H9 (cell line): ENCODE measurements at regions not wholly inside any gene's neighbourhood (a gene's known extent, or its start where the extent isn't known, plus 50 kb on each side); places are given as distances from the start of the nearest gene placed in this dataset.

Experiments used
- DNase-seq: peaks from one replicate; pipeline ENCODE4 v3.0.0-alpha.2; 2017
- H2AFZ ChIP-seq: one replicate; pipeline ENCODE4 v1.6.1; 2013; ENCODE audit warnings: mild to moderate bottlenecking, low read length, control low read depth, moderate library complexity
- H2AK5ac ChIP-seq: 2 replicates; pipeline ENCODE4 v1.6.1; 2013; ENCODE audit warnings: low read length, control low read depth, mixed read lengths; ENCODE audit not compliant: insufficient read length
- H2BK120ac ChIP-seq: one replicate; pipeline ENCODE4 v1.6.1; 2013; ENCODE audit warnings: low read depth, mild to moderate bottlenecking, low read length, control low read depth, inconsistent platforms; ENCODE audit not compliant: poor library complexity, severe bottlenecking
- H2BK12ac ChIP-seq: 2 replicates; pipeline ENCODE4 v1.6.1; 2013; ENCODE audit warnings: low read length, control low read depth, mixed read lengths, low read depth; ENCODE audit not compliant: insufficient read length
- H2BK15ac ChIP-seq: 2 replicates; pipeline ENCODE4 v1.6.1; 2013; ENCODE audit warnings: low read depth, low read length, control low read depth
- H2BK20ac ChIP-seq: one replicate; pipeline ENCODE4 v1.6.1; 2013; ENCODE audit warnings: low read depth, mild to moderate bottlenecking, low read length, control low read depth, inconsistent platforms; ENCODE audit not compliant: poor library complexity, severe bottlenecking
- H2BK5ac ChIP-seq: 2 replicates; pipeline ENCODE4 v1.6.1; 2013; ENCODE audit warnings: low read length, control low read depth, mixed read lengths; ENCODE audit not compliant: insufficient read length
- H3K14ac ChIP-seq: 2 replicates; pipeline ENCODE4 v1.6.1; 2013; ENCODE audit warnings: low read length, control low read depth; ENCODE audit not compliant: insufficient read depth
- H3K18ac ChIP-seq: 2 replicates; pipeline ENCODE4 v1.6.1; 2013; ENCODE audit warnings: low read depth, mild to moderate bottlenecking, mixed read lengths, low read length, control low read depth; ENCODE audit not compliant: insufficient read length
- H3K23ac ChIP-seq: 2 replicates; pipeline ENCODE4 v1.6.1; 2013; ENCODE audit warnings: low read length, control low read depth, mixed read lengths, low read depth; ENCODE audit not compliant: insufficient read length
- H3K23me2 ChIP-seq: 2 replicates; pipeline ENCODE4 v1.6.1; 2013; ENCODE audit warnings: low read depth, mild to moderate bottlenecking, mixed read lengths, low read length, control low read depth; ENCODE audit not compliant: insufficient read length, poor library complexity, severe bottlenecking
- H3K27ac ChIP-seq: 2 replicates; pipeline ENCODE4 v1.5.1; 2013; ENCODE audit warnings: low read length, control low read depth, mixed read lengths, low read depth; ENCODE audit not compliant: insufficient read length
- H3K27me3 ChIP-seq: 2 replicates; pipeline ENCODE4 v1.6.1; 2013; ENCODE audit warnings: low read length, control low read depth, inconsistent platforms; ENCODE audit not compliant: insufficient read depth
- H3K4ac ChIP-seq: 2 replicates; pipeline ENCODE4 v1.6.1; 2013; ENCODE audit warnings: low read depth, mild to moderate bottlenecking, control low read depth, inconsistent platforms, low read length, moderate library complexity
- H3K4me1 ChIP-seq: 2 replicates; pipeline ENCODE4 v1.6.1; 2013; ENCODE audit warnings: low read length, control low read depth, inconsistent platforms; ENCODE audit not compliant: insufficient read depth
- H3K4me2 ChIP-seq: 2 replicates; pipeline ENCODE4 v1.6.1; 2013; ENCODE audit warnings: low read length, control low read depth, mixed read lengths; ENCODE audit not compliant: insufficient read length, insufficient read depth
- H3K56ac ChIP-seq: 2 replicates; pipeline ENCODE4 v1.6.1; 2013; ENCODE audit warnings: low read depth, mild to moderate bottlenecking, mixed read lengths, low read length, control low read depth; ENCODE audit not compliant: insufficient read length
- H3K79me1 ChIP-seq: 2 replicates; pipeline ENCODE4 v1.6.1; 2013; ENCODE audit warnings: low read depth, mild to moderate bottlenecking, moderate library complexity, low read length, control low read depth, inconsistent platforms; ENCODE audit not compliant: insufficient read depth, poor library complexity, severe bottlenecking
- H3K79me2 ChIP-seq: 2 replicates; pipeline ENCODE4 v1.6.1; 2013; ENCODE audit warnings: low read length, control low read depth, inconsistent platforms; ENCODE audit not compliant: insufficient read depth
- H3K9ac ChIP-seq: 2 replicates; pipeline ENCODE4 v1.6.1; 2013; ENCODE audit warnings: low read length, control low read depth, mixed read lengths; ENCODE audit not compliant: insufficient read length; ENCODE audit errors: extremely low read depth
- H3K9me3 ChIP-seq: one replicate; pipeline ENCODE4 v1.6.1; 2013; ENCODE audit warnings: low read depth, low read length, inconsistent platforms; ENCODE audit not compliant: control insufficient read depth
- H3T11ph ChIP-seq: one replicate; pipeline ENCODE4 v1.6.1; 2013; ENCODE audit warnings: mild to moderate bottlenecking, low read length, control low read depth, inconsistent platforms
- H4K20me1 ChIP-seq: one replicate; pipeline ENCODE4 v1.6.1; 2013; ENCODE audit not compliant: control insufficient read depth, insufficient read length, insufficient read depth
- H4K5ac ChIP-seq: 2 replicates; pipeline ENCODE4 v1.6.1; 2013; ENCODE audit warnings: low read depth, mild to moderate bottlenecking, mixed read lengths, low read length, control low read depth; ENCODE audit not compliant: insufficient read length
- H4K8ac ChIP-seq: replicated peaks from 2 replicates; pipeline ENCODE4 v1.6.1; 2013; ENCODE audit warnings: low read length, control low read depth, mixed read lengths, low read depth; ENCODE audit not compliant: insufficient read length
- H4K91ac ChIP-seq: 2 replicates; pipeline ENCODE4 v1.6.1; 2013; ENCODE audit warnings: low read depth, mild to moderate bottlenecking, moderate library complexity, mixed read lengths, low read length, control low read depth; ENCODE audit not compliant: insufficient read length
- H3K27ac Mint-ChIP-seq, 3 experiments: 2 replicates in 2 of 3; 3 replicates in 1 of 3; pipeline ENCODE4 v1.8.0; 2020 to 2021; ENCODE audit warnings: mixed read lengths in 3 of 3, mild to moderate bottlenecking in 1 of 3, moderate library complexity in 1 of 3
- H3K27me3 Mint-ChIP-seq: 2 replicates; pipeline ENCODE4 v1.8.0; 2021; ENCODE audit warnings: low read depth, mild to moderate bottlenecking, moderate library complexity, mixed read lengths
- H3K36me3 Mint-ChIP-seq, 3 experiments: 2 replicates in 2 of 3; 3 replicates in 1 of 3; pipeline ENCODE4 v1.8.0; 2020 to 2021; ENCODE audit warnings: low read depth in 3 of 3, mixed read lengths in 3 of 3; ENCODE audit not compliant: insufficient read depth in 1 of 3
- H3K4me1 Mint-ChIP-seq, 2 experiments: 2 replicates each; pipeline ENCODE4 v1.8.0; 2020; ENCODE audit warnings: mixed read lengths in 2 of 2
- H3K4me3 Mint-ChIP-seq, 2 experiments: 2 replicates in 1 of 2; 3 replicates in 1 of 2; pipeline ENCODE4 v1.8.0; 2020 to 2021; ENCODE audit warnings: mild to moderate bottlenecking in 2 of 2, mixed read lengths in 2 of 2, moderate library complexity in 1 of 2
- H3K9me3 Mint-ChIP-seq, 2 experiments: 2 replicates in 1 of 2; 3 replicates in 1 of 2; pipeline ENCODE4 v1.8.0; 2020; ENCODE audit warnings: mild to moderate bottlenecking in 2 of 2, mixed read lengths in 2 of 2, moderate library complexity in 1 of 2
- WGBS: extraction: QIAGEN DNeasy Blood & Tissue Kit; methylation state at CpG from one replicate; pipeline ENCODE4 v1.1.7; 2013; ENCODE audit warnings: missing lambda C conversion rate, low lambda C conversion rate, mixed read lengths; ENCODE audit not compliant: insufficient read length; ENCODE audit errors: extremely low coverage; 5-methylcytosine and 5-hydroxymethylcytosine counted together
- TF ChIP-seq, protein P1 (sequence below): fragments of 200-600 bp; sonication (generic); conservative IDR thresholded peaks from 3 replicates; pipeline ENCODE4 v1.8.0; 2021; ENCODE audit warnings: antibody characterized with exemption, mild to moderate bottlenecking

DNA sequence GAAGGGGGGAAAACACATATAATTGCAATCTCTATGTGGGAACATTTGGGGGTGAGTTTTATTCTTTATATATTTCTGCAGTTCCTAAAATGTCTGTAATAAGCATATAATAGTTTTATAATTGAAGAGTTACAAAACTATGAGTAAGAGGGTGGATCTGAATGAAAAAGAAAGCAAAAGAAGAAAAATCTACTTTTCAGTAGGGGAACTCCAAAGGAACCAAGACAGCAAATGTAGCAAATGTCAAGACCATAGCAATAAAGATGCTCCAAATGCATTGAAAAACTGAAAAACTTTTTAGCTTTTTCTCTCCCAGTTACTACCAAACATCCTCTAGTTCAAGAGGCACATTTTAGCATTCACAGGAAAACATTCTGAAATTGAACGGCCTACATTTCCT, 434.8 kb downstream of the LMO4 start:
- no CpG with 5 or more reads among the region's 1 CpG for WGBS
- Histone ChIP-seq H4K91ac (no peak overlapping the region), H2BK5ac (no peak overlapping the region), H2BK20ac (no peak overlapping the region), H3K4me2 (no peak overlapping the region), H3K4me1 (no peaks in the 10 kb centered on the region), H4K5ac (no peak overlapping the region), H2BK120ac (no peak overlapping the region), H3K79me2 (no peaks in the 10 kb centered on the region), H2BK12ac (no peak overlapping the region), H3T11ph (no peak overlapping the region), H3K9me3 (no peaks in the 10 kb centered on the region), H3K27me3 (no peaks in the 10 kb centered on the region), H4K8ac (no peak overlapping the region), H3K18ac (no peak overlapping the region), H2AK5ac (no peak overlapping the region), H3K79me1 (no peaks in the 10 kb centered on the region), H3K14ac (no peak overlapping the region), H3K9ac (no peak overlapping the region), H3K23me2 (no peaks in the 10 kb centered on the region), H3K56ac (no peak overlapping the region), H3K23ac (no peak overlapping the region), H2BK15ac (no peak overlapping the region), H3K4ac (no peak overlapping the region), H3K27ac (no peak overlapping the region), H2AFZ (no peak overlapping the region), H4K20me1 (no peaks in the 10 kb centered on the region)
- DNase-seq, result no peak
- Mint-ChIP-seq H3K4me3 (no peak overlapping the region), H3K4me1 (no peaks in the 10 kb centered on the region), H3K27me3 (no peaks in the 10 kb centered on the region), H3K9me3 (peaks cover 0 to 3% of the 10 kb centered on the region in 2 experiments; a peak in 3 of 5 replicates), H3K27ac (no peak overlapping the region), H3K36me3 (peaks cover 0 to 3% (median 0%) of the 10 kb centered on the region in 3 experiments; a peak in 1 of 7 replicates)
- TF ChIP-seq, protein P1, sequence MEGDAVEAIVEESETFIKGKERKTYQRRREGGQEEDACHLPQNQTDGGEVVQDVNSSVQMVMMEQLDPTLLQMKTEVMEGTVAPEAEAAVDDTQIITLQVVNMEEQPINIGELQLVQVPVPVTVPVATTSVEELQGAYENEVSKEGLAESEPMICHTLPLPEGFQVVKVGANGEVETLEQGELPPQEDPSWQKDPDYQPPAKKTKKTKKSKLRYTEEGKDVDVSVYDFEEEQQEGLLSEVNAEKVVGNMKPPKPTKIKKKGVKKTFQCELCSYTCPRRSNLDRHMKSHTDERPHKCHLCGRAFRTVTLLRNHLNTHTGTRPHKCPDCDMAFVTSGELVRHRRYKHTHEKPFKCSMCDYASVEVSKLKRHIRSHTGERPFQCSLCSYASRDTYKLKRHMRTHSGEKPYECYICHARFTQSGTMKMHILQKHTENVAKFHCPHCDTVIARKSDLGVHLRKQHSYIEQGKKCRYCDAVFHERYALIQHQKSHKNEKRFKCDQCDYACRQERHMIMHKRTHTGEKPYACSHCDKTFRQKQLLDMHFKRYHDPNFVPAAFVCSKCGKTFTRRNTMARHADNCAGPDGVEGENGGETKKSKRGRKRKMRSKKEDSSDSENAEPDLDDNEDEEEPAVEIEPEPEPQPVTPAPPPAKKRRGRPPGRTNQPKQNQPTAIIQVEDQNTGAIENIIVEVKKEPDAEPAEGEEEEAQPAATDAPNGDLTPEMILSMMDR, result no peak
